Panc1 (cell line): ENCODE measurements at regions not wholly inside any gene's neighbourhood (a gene's known extent, or its start where the extent isn't known, plus 50 kb on each side); places are given as distances from the start of the nearest gene placed in this dataset.

ENCODE experiments used
- ATAC-seq: fragments of 200-7000 bp; cut with Tn5 transposase; 2 replicates; pipeline ENCODE4 v1.9.1; 2020; ENCODE audit warnings: mild to moderate bottlenecking, moderate library complexity
- BruUV-seq: library from RNA; stranded (reverse); fragments of 400-500 nt; replicated peaks from 2 replicates; lab custom pipeline; 2021; lab: Mats Ljungman, UMichigan
- CTCF ChIA-PET: fragments of 300-600 bp; sonication (Branson Sonifier 250); formaldehyde crosslinking; loops from one replicate; lab custom pipeline; 2022; ENCODE audit warnings: antibody characterized with exemption; lab: Charles Lee
- POLR2A ChIA-PET: fragments of 300-600 bp; sonication (Branson Sonifier 250); formaldehyde crosslinking; loops from one replicate; lab custom pipeline; 2022; ENCODE audit warnings: antibody characterized with exemption; lab: Charles Lee
- DNase-seq: peaks from one replicate; pipeline ENCODE4 v3.0.0-alpha.2; 2010; ENCODE audit warnings: low read depth, low spot score
- H3K27ac ChIP-seq: 2 replicates; pipeline ENCODE4 v1.5.1; 2011; ENCODE audit warnings: mild to moderate bottlenecking, low read length, inconsistent platforms
- H3K27me3 ChIP-seq: fragments of 200-500 bp; sonication (Bioruptor generic); 2 replicates; pipeline ENCODE4 v1.6.0; 2014; ENCODE audit warnings: low read length, inconsistent platforms; ENCODE audit not compliant: control insufficient read depth, insufficient read depth
- H3K36me3 ChIP-seq: fragments of 200-500 bp; sonication (Bioruptor generic); 2 replicates; pipeline ENCODE4 v1.5.1; 2014; ENCODE audit warnings: inconsistent platforms, mild to moderate bottlenecking, low read length, moderate library complexity; ENCODE audit not compliant: control insufficient read depth, insufficient read depth
- H3K4me1 ChIP-seq: 2 replicates; pipeline ENCODE4 v1.5.1; 2011; ENCODE audit warnings: inconsistent platforms, mild to moderate bottlenecking, low read length, moderate library complexity; ENCODE audit not compliant: control insufficient read depth, insufficient read depth
- H3K4me3 ChIP-seq, 2 experiments: 2 replicates each; pipeline ENCODE4 v1.5.1; 2011 to 2012; ENCODE audit warnings: low read depth in 2 of 2, low read length in 2 of 2, mild to moderate bottlenecking in 2 of 2, inconsistent platforms in 1 of 2, moderate library complexity in 1 of 2
- H3K9me3 ChIP-seq: fragments of 200-500 bp; sonication (Bioruptor generic); 2 replicates; pipeline ENCODE4 v1.5.1; 2014; ENCODE audit warnings: low read depth, mild to moderate bottlenecking, inconsistent platforms, low read length, moderate library complexity; ENCODE audit not compliant: control insufficient read depth, insufficient read depth
- CTCF ChIP-seq: fragments of 450-650 bp; IDR thresholded peaks from 2 replicates; pipeline ENCODE4 v1.5.1; 2017; ENCODE audit warnings: mild to moderate bottlenecking
- POLR2AphosphoS5 ChIP-seq: IDR thresholded peaks from 2 replicates; pipeline ENCODE4 v1.6.1; 2012; ENCODE audit warnings: mild to moderate bottlenecking, low read depth, low read length, moderate library complexity
- REST ChIP-seq, 2 experiments: IDR thresholded peaks; 2 replicates each; pipeline ENCODE4 v1.6.1; 2011 to 2012; ENCODE audit warnings: low read depth in 2 of 2, control low read depth in 1 of 2, low read length in 1 of 2, mild to moderate bottlenecking in 1 of 2, moderate library complexity in 1 of 2; ENCODE audit not compliant: insufficient read depth in 1 of 2
- SIN3A ChIP-seq: IDR thresholded peaks from 2 replicates; pipeline ENCODE4 v1.6.1; 2012; ENCODE audit warnings: low read depth, mild to moderate bottlenecking, low read length, moderate library complexity, borderline replicate concordance; ENCODE audit not compliant: insufficient read depth
- TCF7L2 ChIP-seq: IDR thresholded peaks from 2 replicates; pipeline ENCODE4 v1.6.1; 2011; ENCODE audit warnings: mild to moderate bottlenecking, low read depth, low read length, inconsistent platforms
- in situ Hi-C: cut with HindIII; loops from 2 replicates; pipeline ENCODE4 v1.10.0; 2016; ENCODE audit warnings: low sequenced_read_pairs, low pct_unique_long_range_greater_than_20kb
- intact Hi-C: fragments of 100-400 bp; cut with micrococcal nuclease; formaldehyde crosslinking; loops from one replicate; pipeline ENCODE4 v1.10.0; 2022; ENCODE audit not compliant: unreplicated experiment

GRCh38 chr10:52484206-52485065, 170.4 kb downstream of the DKK1 start:
- POLR2A ChIA-PET = no interaction called here
- peak overlapping the region; percentile 34 for H3K27ac ChIP-seq

More at GRCh38 chr10:52484206-52485065, 170.4 kb downstream of the DKK1 start:
- CTCF ChIA-PET = no interaction called here
- Histone ChIP-seq H3K36me3 (no peaks in the 10 kb centered on the region), H3K27me3 (no peaks in the 10 kb centered on the region), H3K4me3 (no peak overlapping the region), H3K4me1 (peaks cover 4% of the 10 kb centered on the region), H3K9me3 (peaks cover 60% of the 10 kb centered on the region; the same call in 1 of the 2 replicates)
- intact Hi-C loops (loop anchor here (5.0 kb wide), 1 partner anchor 42 kb away; no protein-coding TSS in a partner anchor), in situ Hi-C loops (no loop called here)
- no TSS peak for BruUV-seq
- DNase-seq = no peak
- ATAC-seq = no peak
- TF ChIP-seq POLR2AphosphoS5 (no peak), REST (IDR thresholded peaks at IDR 0.05; ENCODE audit: insufficient read depth in 1 of 2, low read depth in 2 of 2, low read length in 1 of 2) (no peak), CTCF (no peak), SIN3A (no peak), TCF7L2 (no peak)
